Parathyroid adenoma (tissue), 2 donors: ENCODE measurements at regions not wholly inside any gene's neighbourhood (a gene's known extent, or its start where the extent isn't known, plus 50 kb on each side); places are given as distances from the start of the nearest gene placed in this dataset.

Source experiments
- H2AFZ ChIP-seq: fragments of 300-600 bp; sonication (generic); one replicate; pipeline ENCODE4 v1.7.0; 2017; ENCODE audit warnings: antibody characterized with exemption, mild to moderate bottlenecking
- H3K27ac ChIP-seq: fragments of 300-600 bp; sonication (generic); one replicate; pipeline ENCODE4 v1.7.0; 2017
- H3K27me3 ChIP-seq: fragments of 300-600 bp; sonication (generic); one replicate; pipeline ENCODE4 v1.7.0; 2017; ENCODE audit warnings: low read length; ENCODE audit not compliant: control insufficient read depth, insufficient read depth
- H3K36me3 ChIP-seq: fragments of 300-600 bp; sonication (generic); one replicate; pipeline ENCODE4 v1.7.0; 2017; ENCODE audit warnings: low read length; ENCODE audit not compliant: control insufficient read depth, insufficient read depth
- H3K4me1 ChIP-seq: fragments of 300-600 bp; sonication (generic); one replicate; pipeline ENCODE4 v1.7.0; 2017; ENCODE audit warnings: control low read depth
- H3K4me2 ChIP-seq: fragments of 300-600 bp; sonication (generic); one replicate; pipeline ENCODE4 v1.7.0; 2017; ENCODE audit warnings: low read length
- H3K4me3 ChIP-seq: fragments of 300-600 bp; sonication (generic); one replicate; pipeline ENCODE4 v1.7.0; 2017; ENCODE audit warnings: low read depth, low read length
- H3K79me2 ChIP-seq: fragments of 300-600 bp; sonication (generic); one replicate; pipeline ENCODE4 v1.7.0; 2017; ENCODE audit warnings: control low read depth
- H3K9ac ChIP-seq: fragments of 300-600 bp; sonication (generic); one replicate; pipeline ENCODE4 v1.7.0; 2017; ENCODE audit warnings: mild to moderate bottlenecking
- H3K9me3 ChIP-seq: fragments of 300-600 bp; sonication (generic); one replicate; pipeline ENCODE4 v1.7.0; 2017; ENCODE audit warnings: low read length; ENCODE audit not compliant: control insufficient read depth
- CTCF ChIP-seq: fragments of 300-600 bp; sonication (generic); IDR thresholded peaks from one replicate; pipeline ENCODE4 v1.7.0; 2017; ENCODE audit warnings: antibody characterized with exemption, mild to moderate bottlenecking
- donor health status: primary hyperparathyroidism.

GRCh38 chr4:182073278-182073677 is 169.9 kb upstream of the TENM3 start:
- no peak for TF ChIP-seq CTCF
- Histone ChIP-seq H3K9me3 (no peaks in the 10 kb centered on the region), H3K27ac (no peak overlapping the region), H3K79me2 (no peaks in the 10 kb centered on the region), H3K36me3 (no peaks in the 10 kb centered on the region), H3K4me3 (no peak overlapping the region), H2AFZ (no peak overlapping the region), H3K4me2 (no peak overlapping the region), H3K4me1 (no peaks in the 10 kb centered on the region), H3K27me3 (no peaks in the 10 kb centered on the region), H3K9ac (no peak overlapping the region)

GRCh38 chr4:182074139-182074538 is 169.1 kb upstream of the TENM3 start:
- no peak overlapping the region for H3K4me3 ChIP-seq
- H3K79me2 ChIP-seq = no peaks in the 10 kb centered on the region
- H3K4me1 ChIP-seq = no peaks in the 10 kb centered on the region
- no peak overlapping the region for H3K4me2 ChIP-seq
- no peak overlapping the region for H2AFZ ChIP-seq
- H3K27me3 ChIP-seq = no peaks in the 10 kb centered on the region
- no peak overlapping the region for H3K9ac ChIP-seq
- no peaks in the 10 kb centered on the region for H3K9me3 ChIP-seq
- no peak for TF ChIP-seq CTCF
- H3K36me3 ChIP-seq = no peaks in the 10 kb centered on the region
- H3K27ac ChIP-seq = no peak overlapping the region

GRCh38 chr4:182074810-182075209 is 168.4 kb upstream of the TENM3 start:
- no peaks in the 10 kb centered on the region for H3K4me1 ChIP-seq
- no peak overlapping the region for H3K27ac ChIP-seq
- H3K9me3 ChIP-seq = no peaks in the 10 kb centered on the region
- H3K27me3 ChIP-seq = no peaks in the 10 kb centered on the region
- no peak overlapping the region for H3K4me2 ChIP-seq
- H3K4me3 ChIP-seq = no peak overlapping the region
- no peaks in the 10 kb centered on the region for H3K36me3 ChIP-seq
- no peak overlapping the region for H2AFZ ChIP-seq
- TF ChIP-seq CTCF = no peak
- H3K9ac ChIP-seq = no peak overlapping the region
- no peaks in the 10 kb centered on the region for H3K79me2 ChIP-seq

- Histone ChIP-seq H3K4me2 (no peak overlapping the region), H3K27me3 (no peaks in the 10 kb centered on the region), H3K27ac (no peak overlapping the region), H2AFZ (no peak overlapping the region), H3K4me3 (no peak overlapping the region), H3K9me3 (no peaks in the 10 kb centered on the region), H3K79me2 (no peaks in the 10 kb centered on the region), H3K4me1 (no peaks in the 10 kb centered on the region), H3K36me3 (no peaks in the 10 kb centered on the region), H3K9ac (no peak overlapping the region)
- TF ChIP-seq CTCF = no peak
Measured at GRCh38 chr4:182082910-182083309, 160.3 kb upstream of the TENM3 start.

- Histone ChIP-seq H3K4me2 (no peak overlapping the region), H3K79me2 (no peaks in the 10 kb centered on the region), H2AFZ (no peak overlapping the region), H3K4me1 (no peaks in the 10 kb centered on the region), H3K36me3 (no peaks in the 10 kb centered on the region), H3K9ac (no peak overlapping the region), H3K4me3 (no peak overlapping the region), H3K27me3 (no peaks in the 10 kb centered on the region), H3K9me3 (no peaks in the 10 kb centered on the region), H3K27ac (no peak overlapping the region)
- TF ChIP-seq CTCF = no peak
Measured at GRCh38 chr4:182083671-182084410, 159.4 kb upstream of the TENM3 start.
